Cardiac muscle cell (in vitro differentiated cells and primary cell): ENCODE measurements at regions not wholly inside any gene's neighbourhood (a gene's known extent, or its start where the extent isn't known, plus 50 kb on each side); places are given as distances from the start of the nearest gene placed in this dataset.

Experiments used
- DNase-seq, 2 donors: peaks; one replicate each; pipeline versions ENCODE4 v3.0.0 to v3.0.0-alpha.2; 2010 to 2017; ENCODE audit warnings: low read depth in 1 of 2, low spot score in 1 of 2
- H3K27ac ChIP-seq: fragments of 200-600 bp; sonication (generic); 2 replicates; pipeline ENCODE4 v1.5.1; 2016
- H3K27me3 ChIP-seq: fragments of 200-600 bp; sonication (generic); 2 replicates; pipeline ENCODE4 v1.6.0; 2016; ENCODE audit warnings: control low read depth
- H3K36me3 ChIP-seq: fragments of 200-600 bp; sonication (generic); 2 replicates; pipeline ENCODE4 v1.5.1; 2016; ENCODE audit warnings: control low read depth
- H3K4me1 ChIP-seq: fragments of 200-600 bp; sonication (generic); 2 replicates; pipeline ENCODE4 v1.8.1; 2017; ENCODE audit warnings: low read depth, mild to moderate bottlenecking, mixed run types
- H3K4me3 ChIP-seq: fragments of 200-600 bp; sonication (generic); 2 replicates; pipeline ENCODE4 v1.5.1; 2016; ENCODE audit warnings: mild to moderate bottlenecking
- H3K9me3 ChIP-seq: fragments of 200-600 bp; sonication (generic); 2 replicates; pipeline ENCODE4 v1.5.1; 2017; ENCODE audit warnings: low read depth, mild to moderate bottlenecking, control low read depth
- CTCF ChIP-seq: IDR thresholded peaks from 2 replicates; pipeline ENCODE4 v1.5.1; 2012; ENCODE audit warnings: low read depth, mild to moderate bottlenecking, low read length

GRCh38 chr15:62983956-62984355 lies 58.6 kb upstream of the TPM1 start:
- Histone ChIP-seq H3K9me3 (no peaks in the 10 kb centered on the region), H3K27me3 (no peaks in the 10 kb centered on the region), H3K36me3 (no peaks in the 10 kb centered on the region), H3K4me1 (peaks cover 3% of the 10 kb centered on the region), H3K27ac (no peak overlapping the region), H3K4me3 (no peak overlapping the region)
- no peak for DNase-seq
- no peak for TF ChIP-seq CTCF

GRCh38 chr15:62985768-62986167 lies 56.8 kb upstream of the TPM1 start:
- no peaks in the 10 kb centered on the region for H3K36me3 ChIP-seq

GRCh38 chr15:62986948-62987347 lies 55.6 kb upstream of the TPM1 start:
- DNase-seq, result no peak
- H3K27me3 ChIP-seq, result no peaks in the 10 kb centered on the region
- no peaks in the 10 kb centered on the region for H3K9me3 ChIP-seq
- H3K27ac ChIP-seq, result no peak overlapping the region
- no peaks in the 10 kb centered on the region for H3K36me3 ChIP-seq
- H3K4me3 ChIP-seq, result no peak overlapping the region
- no peak for TF ChIP-seq CTCF
- no peaks in the 10 kb centered on the region for H3K4me1 ChIP-seq

More at GRCh38 chr15:62985768-62986167, 56.8 kb upstream of the TPM1 start:
- Histone ChIP-seq H3K4me3 (no peak overlapping the region), H3K9me3 (no peaks in the 10 kb centered on the region), H3K27ac (no peak overlapping the region), H3K27me3 (no peaks in the 10 kb centered on the region), H3K4me1 (no peaks in the 10 kb centered on the region)
- DNase-seq, result peak in 1 of 2 donors; percentile 51
- no peak for TF ChIP-seq CTCF

GRCh38 chr15:62988701-62989100 lies 53.8 kb upstream of the TPM1 start:
- DNase-seq, result no peak
- Histone ChIP-seq H3K4me3 (no peak overlapping the region), H3K27ac (no peak overlapping the region), H3K9me3 (no peaks in the 10 kb centered on the region), H3K27me3 (no peaks in the 10 kb centered on the region), H3K4me1 (no peaks in the 10 kb centered on the region), H3K36me3 (no peaks in the 10 kb centered on the region)
- TF ChIP-seq CTCF, result no peak

GRCh38 chr15:62989366-62990055 lies 53.0 kb upstream of the TPM1 start:
- Histone ChIP-seq H3K36me3 (no peaks in the 10 kb centered on the region), H3K27me3 (no peaks in the 10 kb centered on the region), H3K9me3 (no peaks in the 10 kb centered on the region), H3K4me1 (no peaks in the 10 kb centered on the region), H3K27ac (no peak overlapping the region), H3K4me3 (no peak overlapping the region)
- no peak for DNase-seq
- TF ChIP-seq CTCF, result no peak
